VCaP (cell line): ENCODE measurements at regions not wholly inside any gene's neighbourhood (a gene's known extent, or its start where the extent isn't known, plus 50 kb on each side); places are given as distances from the start of the nearest gene placed in this dataset.

Source experiments
- H3K27ac ChIP-seq: fragments of 450-650 bp; 2 replicates; pipeline ENCODE4 v1.5.1; 2017
- TF ChIP-seq, protein P1 (sequence below): fragments of 450-650 bp; conservative IDR thresholded peaks from 2 replicates; pipeline ENCODE4 v1.5.1; 2017; ENCODE audit warnings: mild to moderate bottlenecking, moderate library complexity

DNA sequence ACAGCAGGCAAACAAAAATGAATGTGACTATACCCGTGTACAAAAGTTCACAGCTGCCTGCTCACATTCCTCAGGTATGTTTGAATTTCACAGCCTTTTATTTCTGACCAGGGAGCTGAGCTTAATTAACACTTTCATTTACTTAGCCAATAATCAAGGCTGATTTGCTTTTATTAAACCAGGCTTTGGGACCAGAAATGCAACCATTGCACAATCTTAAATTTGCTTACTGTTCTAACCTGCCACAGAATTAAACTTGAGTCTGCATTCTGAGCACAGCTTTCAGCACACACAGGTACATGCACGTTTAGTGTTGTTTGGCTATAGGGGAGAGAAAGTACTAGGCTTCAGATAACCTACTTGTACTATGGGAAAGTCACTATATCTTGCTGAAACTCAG is 372.4 kb upstream of the ATP5MC3 start:
- H3K27ac ChIP-seq: no peak overlapping the region
- TF ChIP-seq, protein P1, sequence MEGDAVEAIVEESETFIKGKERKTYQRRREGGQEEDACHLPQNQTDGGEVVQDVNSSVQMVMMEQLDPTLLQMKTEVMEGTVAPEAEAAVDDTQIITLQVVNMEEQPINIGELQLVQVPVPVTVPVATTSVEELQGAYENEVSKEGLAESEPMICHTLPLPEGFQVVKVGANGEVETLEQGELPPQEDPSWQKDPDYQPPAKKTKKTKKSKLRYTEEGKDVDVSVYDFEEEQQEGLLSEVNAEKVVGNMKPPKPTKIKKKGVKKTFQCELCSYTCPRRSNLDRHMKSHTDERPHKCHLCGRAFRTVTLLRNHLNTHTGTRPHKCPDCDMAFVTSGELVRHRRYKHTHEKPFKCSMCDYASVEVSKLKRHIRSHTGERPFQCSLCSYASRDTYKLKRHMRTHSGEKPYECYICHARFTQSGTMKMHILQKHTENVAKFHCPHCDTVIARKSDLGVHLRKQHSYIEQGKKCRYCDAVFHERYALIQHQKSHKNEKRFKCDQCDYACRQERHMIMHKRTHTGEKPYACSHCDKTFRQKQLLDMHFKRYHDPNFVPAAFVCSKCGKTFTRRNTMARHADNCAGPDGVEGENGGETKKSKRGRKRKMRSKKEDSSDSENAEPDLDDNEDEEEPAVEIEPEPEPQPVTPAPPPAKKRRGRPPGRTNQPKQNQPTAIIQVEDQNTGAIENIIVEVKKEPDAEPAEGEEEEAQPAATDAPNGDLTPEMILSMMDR: no peak

DNA sequence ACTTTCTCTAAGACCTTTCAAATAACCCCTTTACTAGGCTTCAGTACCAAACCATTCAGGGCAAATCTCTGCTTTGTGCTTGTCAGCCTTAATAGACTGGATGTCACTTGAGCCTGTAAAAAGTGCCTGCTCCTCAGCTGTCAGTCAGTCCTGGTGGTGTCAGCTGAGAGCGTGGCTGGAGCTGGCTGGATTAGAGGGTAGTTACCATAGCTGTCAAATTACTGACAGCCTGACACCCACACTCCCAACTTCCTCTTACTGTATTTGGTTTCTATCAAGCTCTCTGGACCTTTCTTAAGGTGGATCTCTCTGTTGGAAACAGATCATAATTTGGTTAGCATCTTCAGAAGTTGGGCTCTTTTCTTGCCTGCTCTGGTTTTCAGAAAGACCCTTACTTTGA is 371.4 kb upstream of the ATP5MC3 start:
- TF ChIP-seq, protein P1: no peak
- no peak overlapping the region for H3K27ac ChIP-seq

DNA sequence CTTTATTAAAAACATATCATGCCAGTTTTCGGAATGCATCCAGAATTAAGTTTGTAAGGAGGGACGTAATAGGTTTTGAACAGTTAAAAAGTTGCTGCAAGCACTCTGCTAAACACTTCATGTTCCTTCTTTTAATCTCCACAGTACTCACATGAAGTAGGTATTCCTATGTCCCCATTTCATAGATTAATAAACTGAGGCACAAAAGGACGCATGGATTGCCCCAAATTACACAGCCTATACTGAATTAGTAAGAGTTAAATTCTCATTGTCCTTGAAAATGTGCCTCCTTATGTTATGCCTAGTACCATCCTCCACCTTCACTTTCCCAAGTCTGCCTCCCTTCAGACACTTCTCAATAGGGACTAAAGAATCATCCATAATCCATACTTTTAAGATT is 358.9 kb upstream of the ATP5MC3 start:
- TF ChIP-seq, protein P1: no peak
- H3K27ac ChIP-seq: peak overlapping the region; percentile 50

DNA sequence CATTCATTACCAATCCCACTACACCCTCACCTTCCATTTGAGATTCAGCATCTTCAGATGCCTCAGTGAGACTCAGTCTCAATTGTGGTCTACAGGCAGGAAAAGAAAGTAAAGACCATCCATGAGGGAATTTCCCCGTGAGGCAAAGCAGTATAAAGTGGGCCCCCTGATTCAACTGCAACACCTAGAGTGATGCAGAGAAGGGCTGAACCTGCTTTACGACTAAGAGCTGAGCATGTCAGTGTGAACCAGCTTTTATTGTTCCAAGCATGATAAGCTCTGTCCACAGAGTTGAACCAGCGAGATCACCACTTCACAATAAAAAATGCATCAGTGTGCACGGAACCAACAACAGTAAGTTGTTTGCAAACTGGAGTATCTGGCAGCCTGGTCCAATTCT is 357.6 kb upstream of the ATP5MC3 start:
- TF ChIP-seq, protein P1: no peak
- peak overlapping the region; percentile 50 for H3K27ac ChIP-seq

DNA sequence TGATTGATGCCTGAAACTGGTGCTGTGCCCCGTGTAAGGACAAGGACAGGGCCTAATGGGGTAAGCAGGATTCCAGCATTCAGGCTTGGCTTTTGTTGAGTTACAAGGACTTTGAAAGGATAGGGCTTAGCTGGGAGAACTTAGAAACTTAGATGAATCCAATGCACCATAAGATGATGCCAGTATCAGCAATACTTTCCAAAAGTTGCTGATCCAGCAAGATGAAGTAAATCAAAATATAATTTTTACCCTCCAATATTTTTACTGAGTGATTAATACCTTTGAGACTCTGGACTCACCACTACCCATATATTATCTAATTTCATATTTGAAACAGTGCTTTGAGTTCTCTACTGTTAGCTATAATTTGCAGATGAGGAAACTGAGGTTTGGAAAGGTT is 354.5 kb upstream of the ATP5MC3 start:
- TF ChIP-seq, protein P1: no peak
- peak overlapping the region; percentile 64 for H3K27ac ChIP-seq

DNA sequence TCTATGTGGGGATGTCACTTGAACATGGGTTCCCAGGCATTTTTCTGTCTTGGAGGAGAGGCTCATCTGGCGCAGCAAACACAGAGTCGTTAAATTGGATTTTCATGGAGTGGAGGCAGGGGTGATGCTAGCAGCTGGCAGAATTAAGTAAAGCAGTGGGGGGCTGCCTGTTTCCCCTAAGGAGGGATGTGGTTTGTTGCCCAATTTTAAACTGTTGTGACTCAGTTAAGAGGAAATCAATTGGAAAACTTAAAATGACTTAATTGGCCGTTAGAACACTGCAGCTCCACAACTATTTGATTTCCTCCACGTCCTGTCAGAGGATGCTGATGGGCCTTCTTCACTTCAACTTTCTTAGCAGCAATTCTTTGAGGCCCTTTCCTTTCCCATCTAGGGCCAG is 354.1 kb upstream of the ATP5MC3 start:
- TF ChIP-seq, protein P1: no peak

DNA sequence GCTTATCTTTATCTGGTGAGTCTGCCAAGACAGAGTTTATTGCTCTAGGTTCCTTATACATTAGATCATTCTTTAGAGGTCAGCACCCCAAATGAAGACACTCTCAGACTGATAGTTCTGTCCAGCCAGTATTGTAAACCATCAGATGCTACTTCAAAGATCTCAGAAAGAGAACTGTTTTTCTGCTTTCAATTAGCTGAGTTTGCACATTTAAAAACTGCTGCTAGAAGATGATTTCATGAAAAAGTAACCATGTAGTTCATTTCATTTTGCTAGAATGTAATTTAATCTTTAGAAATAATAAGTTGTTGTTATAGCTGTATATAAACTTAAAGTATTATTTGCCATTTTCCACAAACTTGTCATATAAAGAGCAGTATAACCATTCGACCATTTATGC is 344.5 kb upstream of the ATP5MC3 start:
- TF ChIP-seq, protein P1: no peak
- peak overlapping the region; percentile 40; the same call in 1 of the 2 replicates for H3K27ac ChIP-seq

More for the DNA sequence above, 354.1 kb upstream of the ATP5MC3 start:
- peak overlapping the region; percentile 64; the same call in 1 of the 2 replicates for H3K27ac ChIP-seq
